GM21737 (cell line): ENCODE measurements at regions not wholly inside any gene's neighbourhood (a gene's known extent, or its start where the extent isn't known, plus 50 kb on each side); places are given as distances from the start of the nearest gene placed in this dataset.
"Not testable (repeated sequence)": the region's sequence is repeated elsewhere in the genome, so short reads cannot be mapped to it uniquely, and the experiment has no call there.

Source experiments
- ATAC-seq: cut with Tn5 transposase; IDR thresholded peaks from one replicate; pipeline ENCODE4 v1.9.1; 2021; ENCODE audit warnings: mild to moderate bottlenecking, moderate library complexity; ENCODE audit not compliant: unreplicated experiment

DNA sequence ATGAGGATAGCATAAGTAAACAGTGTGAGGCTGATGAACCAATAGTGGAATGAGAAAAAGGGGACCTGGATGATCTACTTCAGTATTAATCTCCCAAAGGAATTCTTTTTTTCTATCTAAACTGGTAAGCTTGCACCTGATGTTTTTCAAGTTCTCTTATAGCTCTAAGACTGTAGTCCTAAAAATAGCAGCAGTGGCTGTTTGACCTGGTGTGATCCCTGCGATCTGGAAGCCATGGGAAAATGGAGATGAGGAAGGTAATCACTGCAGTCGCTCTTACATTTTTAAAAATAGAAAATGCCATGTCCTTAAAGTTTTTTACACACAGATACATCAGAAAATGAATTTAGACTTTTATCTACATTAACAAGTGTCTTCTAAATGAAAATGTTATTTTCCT, 926.4 kb upstream of the SLC35B3 start:
- no peak for ATAC-seq

DNA sequence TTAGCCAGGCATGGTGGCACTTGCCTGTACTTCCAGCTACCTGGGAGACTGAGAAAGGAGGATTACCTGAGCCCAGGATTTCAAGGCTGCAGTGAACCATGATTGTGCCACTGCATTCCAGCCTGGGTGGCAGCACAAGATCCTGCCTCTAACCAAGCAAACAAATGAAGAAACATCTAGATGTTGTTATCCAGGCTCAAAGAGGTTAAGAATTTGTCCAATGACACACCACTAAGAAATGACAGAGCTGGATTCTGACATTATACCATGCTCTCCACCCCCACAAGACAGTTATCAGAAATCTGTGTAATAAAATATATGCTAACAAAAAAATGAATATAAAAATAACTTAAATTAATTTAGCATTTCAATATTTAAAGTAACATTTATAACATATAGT, 925.5 kb upstream of the SLC35B3 start:
- no peak for ATAC-seq

DNA sequence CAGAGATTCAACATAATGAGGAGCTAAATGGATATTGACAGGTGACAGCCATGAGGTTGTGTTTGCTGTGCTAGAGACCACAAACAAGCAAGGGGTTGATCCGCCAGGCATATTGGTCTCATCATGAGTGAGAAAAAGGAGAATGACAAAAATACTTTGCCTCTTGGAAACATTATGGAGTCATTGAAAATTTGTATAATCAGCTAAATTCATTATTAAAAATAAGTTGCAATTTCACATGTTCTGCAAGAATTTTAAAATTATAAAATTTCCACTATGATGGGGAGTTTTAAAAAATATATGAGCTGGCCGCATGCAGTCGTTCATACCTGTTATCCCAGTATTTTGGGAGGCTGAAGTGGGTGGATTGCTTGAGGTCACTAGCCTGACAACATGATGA, 912.3 kb upstream of the SLC35B3 start:
- ATAC-seq = no peak

DNA sequence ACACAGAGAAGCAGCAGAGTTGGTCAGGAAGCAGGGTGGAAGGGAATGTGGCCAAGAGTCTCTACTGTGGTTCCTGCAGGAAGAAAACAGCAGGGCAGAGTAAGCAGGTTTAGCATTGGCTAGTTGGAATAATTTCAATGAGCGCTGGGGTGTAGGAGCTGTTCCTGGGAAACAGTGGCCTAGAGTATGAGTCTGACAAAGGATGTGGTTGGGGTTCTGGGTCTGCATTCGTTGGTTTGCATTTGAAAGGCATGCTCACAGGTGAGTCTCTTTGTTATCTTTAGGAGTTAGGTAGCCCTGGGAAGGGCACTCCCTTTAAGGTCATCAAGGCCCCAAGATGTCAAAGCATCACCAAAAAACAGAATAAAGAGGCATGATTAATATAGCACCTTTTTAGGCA, 911.6 kb upstream of the SLC35B3 start:
- ATAC-seq = no peak

DNA sequence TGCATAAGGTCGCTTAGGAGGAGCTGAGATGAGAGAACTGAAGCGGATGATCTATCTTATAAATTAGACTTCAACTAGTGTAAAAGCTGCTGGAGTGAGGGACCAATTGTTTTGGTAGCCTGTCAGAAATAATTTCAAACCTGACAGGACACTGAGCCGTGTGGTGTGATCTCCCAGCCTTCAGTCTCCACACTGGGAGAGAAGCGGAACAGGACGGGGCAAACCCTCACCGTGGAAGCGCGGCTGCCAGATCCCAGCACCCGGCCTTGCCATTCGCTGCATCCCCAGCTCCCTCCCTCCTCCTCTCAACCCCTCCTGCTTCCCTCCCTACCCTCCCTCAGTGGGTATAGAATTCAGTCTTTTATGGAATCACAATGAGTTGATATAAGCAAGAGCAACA, 900.1 kb upstream of the SLC35B3 start:
- ATAC-seq = no peak

DNA sequence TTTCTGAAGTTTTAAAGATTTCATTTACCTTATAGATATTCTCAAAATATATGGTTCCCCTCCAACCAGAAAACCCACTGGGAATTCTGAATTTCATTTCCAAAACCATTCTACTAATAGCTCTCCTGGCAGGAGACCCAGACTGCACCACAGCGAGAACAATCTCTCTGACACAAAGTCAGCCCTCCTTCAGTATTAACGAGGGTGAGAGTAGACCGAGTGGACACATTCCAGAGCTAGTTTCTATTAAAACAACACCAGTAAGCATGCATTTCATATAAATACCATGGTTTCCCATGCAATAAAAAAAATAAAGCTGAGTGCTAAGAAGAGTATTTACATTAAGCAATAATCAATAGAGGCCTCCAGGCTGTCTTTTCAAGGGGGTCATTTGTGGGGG, 899.6 kb upstream of the SLC35B3 start:
- no peak for ATAC-seq

DNA sequence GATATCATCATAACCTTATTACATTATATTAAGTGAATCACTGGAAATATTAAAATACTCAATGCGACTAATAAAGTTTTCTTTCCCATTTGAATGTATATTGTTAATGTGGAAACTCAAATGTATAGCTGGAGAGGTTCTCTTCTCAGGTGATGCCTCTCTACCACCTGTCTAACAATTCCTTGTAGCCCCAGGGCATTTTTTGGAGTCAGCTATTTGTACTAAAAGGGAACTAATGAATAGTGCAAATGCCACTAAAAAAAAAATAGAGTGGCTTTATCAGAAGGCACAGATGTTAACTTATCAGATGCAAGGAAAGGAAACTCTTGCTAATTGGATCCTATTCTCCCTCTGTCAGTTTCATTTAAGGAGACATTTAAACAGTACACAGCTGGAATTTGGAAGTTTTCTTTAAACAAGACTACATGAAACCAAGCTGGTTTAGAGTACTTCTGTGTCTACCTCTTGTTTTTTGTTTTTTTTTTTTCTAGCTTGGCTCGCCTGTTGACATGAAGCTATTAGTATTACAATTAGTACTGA, 897.0 kb upstream of the SLC35B3 start:
- ATAC-seq = no peak

DNA sequence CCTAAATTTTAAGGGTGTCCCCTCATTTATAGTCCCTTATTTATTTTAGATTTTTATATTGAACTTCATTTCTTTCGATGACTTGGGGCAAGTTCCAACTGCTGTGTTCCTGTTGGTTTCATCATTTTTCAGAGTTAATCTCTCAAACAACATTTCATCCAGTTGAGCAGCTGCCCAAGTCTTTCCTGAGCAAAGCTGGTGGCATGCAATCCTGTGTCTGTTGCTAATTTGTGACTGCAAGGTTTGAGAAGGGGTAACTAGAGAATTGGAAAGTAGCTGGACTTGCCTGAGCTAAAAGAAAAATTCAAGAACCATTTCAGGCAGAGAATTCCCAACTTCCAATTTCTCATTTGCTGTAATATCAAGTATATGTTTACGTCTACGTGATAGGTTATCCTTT, 881.5 kb upstream of the SLC35B3 start:
- no peak for ATAC-seq

DNA sequence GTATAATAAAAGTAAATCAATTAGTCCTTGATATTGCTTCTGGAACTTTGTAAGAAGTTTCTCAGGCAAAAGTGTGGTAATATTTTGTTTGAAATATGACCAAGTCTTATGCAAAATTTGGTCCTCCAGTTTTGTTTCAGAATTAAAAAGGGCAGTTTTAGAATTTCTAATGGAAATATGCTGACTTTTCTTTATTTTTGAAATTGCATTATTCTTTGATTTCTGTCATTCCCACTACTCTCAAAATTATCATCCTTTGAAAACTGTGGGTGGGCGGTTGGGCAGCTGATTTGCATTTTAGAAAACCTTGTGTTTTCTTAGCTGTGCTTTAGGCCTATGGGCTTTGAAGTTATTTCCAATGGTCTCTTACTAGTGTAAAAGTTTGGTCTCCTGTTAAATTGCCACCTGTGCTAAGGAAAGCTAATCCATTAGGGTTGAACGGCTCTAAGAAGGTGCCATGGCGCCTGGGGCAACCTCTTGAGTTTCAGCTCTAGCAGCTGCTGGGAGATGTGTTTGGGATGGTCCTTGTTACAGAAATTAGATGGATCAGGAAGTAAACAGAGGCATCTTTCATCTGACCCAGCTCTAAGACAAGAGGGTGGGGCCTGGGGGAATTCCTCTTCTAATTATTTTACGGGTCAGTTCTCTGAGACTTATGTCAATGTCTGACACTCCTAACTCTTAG, 880.8 kb upstream of the SLC35B3 start:
- ATAC-seq = no peak

DNA sequence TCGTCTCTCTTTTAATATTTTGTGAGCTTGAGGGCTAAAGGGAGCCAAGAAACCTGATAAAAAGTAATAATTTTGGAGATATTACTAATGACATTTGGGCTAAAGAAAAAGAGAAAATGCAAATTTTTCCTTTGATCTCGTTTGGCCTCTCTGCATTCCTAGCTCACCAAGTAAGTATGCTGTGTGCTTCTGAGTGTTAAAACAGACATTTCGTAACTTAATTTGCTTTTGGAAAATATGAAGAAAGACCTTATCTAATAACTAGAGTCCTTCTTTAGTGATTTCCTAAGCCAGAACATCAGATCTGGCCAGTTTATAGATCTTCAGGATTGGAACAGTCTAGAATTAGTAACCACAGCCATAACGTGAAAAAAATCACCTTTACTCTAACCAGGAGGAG, 872.9 kb upstream of the SLC35B3 start:
- ATAC-seq = no peak

DNA sequence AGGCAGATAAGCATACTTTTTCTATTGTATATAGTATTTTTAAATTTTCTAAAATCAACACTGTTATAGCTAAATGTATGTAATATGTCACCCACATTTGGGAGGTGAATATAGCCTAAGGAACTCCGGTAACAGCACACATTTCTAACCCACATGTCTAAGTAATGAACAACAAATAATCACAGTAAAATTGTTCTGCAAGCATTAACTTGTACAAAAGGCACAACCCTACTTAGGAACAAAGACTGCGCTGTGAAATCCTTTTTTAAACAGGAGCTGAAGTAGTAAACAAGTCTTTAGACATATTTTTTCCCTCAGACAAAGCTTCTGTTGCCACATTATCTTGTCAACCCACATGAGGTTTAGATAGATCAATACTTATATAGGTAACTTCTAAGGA, 872.4 kb upstream of the SLC35B3 start:
- ATAC-seq = no peak

DNA sequence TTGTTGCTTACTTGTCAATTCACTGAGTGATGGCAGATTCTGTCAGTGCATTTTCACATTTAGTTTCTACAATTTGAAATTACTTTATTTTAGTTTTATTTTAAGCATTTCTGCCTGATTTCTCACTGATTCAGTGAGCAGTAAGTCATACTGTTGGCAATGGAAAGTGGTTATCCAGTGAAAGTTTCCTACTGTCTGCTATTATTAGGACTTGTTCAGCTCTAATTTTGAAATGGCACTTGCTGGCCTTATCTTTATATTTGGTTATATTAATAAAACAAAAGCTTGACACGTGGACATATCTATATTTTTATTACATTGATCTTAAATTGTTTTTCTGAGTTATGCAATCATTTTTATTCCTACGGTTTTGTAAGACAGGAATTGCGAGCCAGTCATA, 871.8 kb upstream of the SLC35B3 start:
- no peak for ATAC-seq

DNA sequence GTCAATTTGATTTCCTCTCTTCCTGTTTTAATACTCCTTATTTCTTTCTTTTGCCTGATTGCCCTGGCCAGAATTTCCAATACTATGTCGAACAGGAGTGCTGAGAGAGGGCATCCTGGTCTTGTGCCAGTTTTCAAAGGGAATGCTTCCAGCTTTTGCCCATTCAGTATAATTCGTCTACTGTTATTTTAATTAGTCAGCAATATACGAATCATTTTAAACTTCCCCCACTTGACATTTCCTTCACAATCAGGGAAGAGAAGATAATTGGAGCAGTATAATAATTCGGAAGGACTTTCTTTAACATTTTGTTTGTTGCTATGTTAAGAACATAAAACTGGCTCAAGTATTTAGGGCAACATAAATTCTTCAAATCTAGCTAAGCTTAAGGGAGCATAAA, 860.3 kb upstream of the SLC35B3 start:
- no peak for ATAC-seq

DNA sequence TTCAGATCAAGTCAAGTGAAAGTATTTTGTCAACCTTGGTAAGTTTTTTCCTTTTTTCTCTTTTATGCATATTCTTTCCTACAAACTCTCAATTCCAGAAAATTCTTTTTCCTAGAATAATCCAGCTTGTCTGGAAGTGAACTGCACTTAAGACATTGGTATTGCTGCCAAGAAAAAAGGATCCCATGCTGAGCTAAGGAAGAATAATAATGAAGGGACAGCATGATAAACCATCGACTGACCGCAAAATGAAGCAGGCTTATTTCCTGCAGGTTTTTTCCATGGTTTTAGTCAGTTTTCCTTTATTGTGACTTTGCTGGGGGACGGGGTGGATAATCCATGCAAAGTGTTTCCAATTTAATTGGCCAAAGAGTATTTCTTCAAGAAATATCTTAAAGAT, 857.6 kb upstream of the SLC35B3 start:
- no peak for ATAC-seq

DNA sequence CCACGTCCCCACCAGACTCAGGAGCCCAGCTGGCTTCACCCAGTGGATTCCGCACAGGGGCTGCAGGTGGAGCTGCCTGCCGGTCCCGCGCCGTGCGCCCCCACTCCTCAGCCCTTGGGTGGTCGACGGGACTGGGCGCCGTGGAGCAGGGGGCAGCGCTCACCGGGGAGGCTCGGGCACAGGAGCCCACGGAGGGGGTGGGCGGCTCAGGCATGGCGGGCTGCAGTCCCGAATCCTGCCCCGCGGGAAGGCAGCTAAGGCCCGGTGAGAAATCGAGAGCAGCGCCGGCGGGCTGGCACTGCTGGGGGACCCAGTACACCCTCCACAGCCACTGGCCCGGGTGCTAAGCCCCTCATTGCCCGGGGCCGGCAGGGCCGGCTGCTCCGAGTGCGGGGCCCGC, 855.0 kb upstream of the SLC35B3 start:
- not testable (repeated sequence) for ATAC-seq

DNA sequence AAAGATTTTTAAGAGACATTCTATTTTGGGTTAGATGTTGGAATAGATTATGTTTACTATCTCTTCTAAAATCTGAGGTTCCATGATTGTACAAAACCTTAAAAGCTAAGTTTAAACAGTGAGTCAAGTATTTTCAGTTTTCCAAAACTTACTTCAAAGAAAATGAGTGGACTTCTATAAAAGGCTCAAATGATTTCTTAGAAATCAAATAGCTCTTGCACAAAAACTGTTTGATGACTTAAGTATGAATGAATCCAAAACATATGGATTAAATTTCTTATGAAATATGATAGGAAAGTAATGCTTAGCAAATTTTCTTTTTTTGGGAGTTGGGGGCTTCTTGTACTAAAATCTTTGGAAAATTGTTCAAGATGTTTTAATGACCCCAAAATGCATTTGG, 837.3 kb upstream of the SLC35B3 start:
- ATAC-seq = no peak

DNA sequence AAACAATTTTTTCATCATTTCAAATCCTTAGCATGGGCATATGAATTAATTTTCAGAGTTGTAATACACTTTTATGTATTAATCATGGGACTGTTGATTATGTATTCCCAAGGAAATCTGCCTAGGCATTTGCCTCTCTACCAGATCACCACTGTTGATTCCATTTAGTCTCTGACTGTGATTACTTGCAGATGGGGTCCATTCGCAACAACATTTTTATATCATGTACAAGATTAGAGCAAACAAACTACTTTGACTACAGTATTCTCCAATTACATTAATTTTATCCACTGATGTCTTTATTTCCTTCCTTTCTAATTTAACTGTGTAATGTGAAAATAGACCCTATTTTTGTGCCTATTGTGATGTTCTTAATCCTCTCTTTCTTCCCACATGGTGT, 831.4 kb upstream of the SLC35B3 start:
- no peak for ATAC-seq

DNA sequence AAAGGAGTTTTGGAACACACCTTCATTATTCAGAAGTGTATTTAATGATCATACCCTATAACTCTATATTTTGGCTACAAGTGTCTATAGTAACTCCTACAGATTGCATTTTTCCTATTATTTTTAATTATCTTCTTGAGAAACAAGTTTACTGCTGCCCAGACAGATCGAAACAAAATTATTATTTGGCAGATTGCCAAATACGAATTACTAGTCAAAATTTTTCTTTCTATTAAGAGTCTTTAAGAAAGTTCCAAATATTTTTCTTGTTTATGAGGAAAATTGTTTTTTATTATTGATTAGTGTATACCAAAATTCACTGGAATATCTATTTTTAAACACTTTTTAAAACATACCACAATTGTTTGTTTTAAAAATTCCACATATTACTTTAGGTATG, 821.9 kb upstream of the SLC35B3 start:
- ATAC-seq = no peak

DNA sequence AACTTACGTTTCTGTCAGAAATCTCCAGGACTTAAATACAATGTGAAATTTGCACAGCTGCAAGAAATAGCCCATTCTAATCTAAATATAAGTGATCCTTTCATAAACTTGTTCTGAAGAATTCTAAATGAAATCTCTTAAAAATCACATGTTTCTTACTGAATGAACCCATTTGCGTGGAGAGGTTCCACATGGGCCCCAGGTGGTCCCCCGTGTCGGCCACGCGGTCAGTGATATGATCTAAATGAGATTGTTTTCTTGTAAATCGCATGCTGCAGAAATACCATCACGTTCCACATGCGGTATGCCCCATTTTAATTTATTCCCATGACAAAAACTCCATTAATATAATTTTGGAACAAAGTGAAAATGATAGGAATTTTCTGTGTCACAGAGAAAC, 818.9 kb upstream of the SLC35B3 start:
- ATAC-seq = no peak

DNA sequence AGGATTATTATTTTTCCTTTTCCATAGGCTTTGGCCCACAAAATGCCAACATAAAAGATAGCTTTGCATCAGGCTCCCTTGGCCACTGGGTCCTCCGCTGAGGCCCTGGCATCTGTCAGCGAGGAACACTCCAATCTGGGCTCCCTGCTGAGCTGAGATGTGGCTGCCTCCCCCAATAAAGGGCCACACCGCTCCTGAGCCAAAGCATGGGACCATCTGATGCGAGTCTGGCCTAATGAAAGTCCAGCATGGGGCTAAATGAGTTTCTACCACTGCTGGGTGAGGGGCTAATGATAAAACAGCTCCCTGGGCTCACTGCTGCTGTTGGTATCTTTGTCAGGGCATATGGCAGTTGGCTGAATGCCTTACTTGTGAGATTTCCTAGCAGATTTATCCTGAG, 817.5 kb upstream of the SLC35B3 start:
- ATAC-seq = no peak

DNA sequence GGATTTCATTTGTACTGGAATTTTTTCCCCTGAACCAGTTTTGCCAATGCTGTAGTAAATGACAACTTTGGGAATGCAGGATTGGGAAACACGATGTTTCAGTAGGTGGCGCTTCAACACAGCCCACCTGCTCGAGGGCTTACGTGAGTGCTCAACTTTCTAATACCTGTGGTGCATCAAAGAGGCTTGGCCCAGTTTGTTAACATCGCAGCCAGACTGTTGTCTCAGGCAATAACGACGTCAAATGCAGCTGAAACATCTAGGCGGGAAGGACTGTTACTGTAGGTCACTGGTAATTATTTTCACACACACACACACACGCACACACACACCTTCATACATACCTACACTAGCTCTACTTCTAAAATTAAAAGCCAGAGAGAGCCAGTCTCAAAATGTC, 815.5 kb upstream of the SLC35B3 start:
- no peak for ATAC-seq

DNA sequence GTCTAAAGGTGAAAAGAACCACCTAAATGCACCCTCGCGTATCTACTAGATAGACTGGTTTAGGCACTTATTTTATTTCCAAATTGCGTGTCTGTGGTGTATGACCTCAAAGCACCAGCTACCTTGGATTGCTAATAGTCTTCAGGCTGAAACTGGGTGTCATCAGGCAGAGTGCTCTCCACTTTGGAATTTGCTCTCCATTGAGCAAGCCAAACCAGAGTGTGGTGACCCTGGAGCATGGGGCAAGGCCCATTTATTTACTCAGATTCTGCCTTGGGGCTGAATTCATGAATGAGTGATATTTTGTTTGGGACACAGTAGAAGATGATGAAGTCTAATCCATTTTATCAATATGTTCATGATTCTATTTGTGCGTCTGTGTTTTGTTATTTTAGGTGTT, 812.8 kb upstream of the SLC35B3 start:
- no peak for ATAC-seq

DNA sequence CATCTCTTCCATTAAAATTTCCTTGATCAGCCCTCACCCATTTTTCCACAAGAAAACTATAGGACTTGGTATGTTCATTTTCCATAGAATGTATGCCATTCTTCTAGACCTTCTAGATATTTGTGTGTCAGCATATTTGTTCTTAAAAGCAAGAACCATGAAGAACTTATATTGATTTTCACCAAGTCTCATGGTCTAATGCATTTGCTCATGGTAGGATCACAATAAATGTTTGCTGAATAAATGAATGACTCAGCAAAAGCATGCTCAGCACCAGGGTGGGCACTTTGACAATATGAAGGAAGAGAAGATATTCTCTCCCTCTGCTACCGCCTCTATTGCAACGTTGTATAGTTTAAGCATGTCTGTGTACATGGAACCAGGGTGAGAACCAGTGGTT, 805.5 kb upstream of the SLC35B3 start:
- no peak for ATAC-seq
